CD14-positive monocyte (primary cell): ENCODE measurements at regions not wholly inside any gene's neighbourhood (a gene's known extent, or its start where the extent isn't known, plus 50 kb on each side); places are given as distances from the start of the nearest gene placed in this dataset.

Experiments used
- DNase-seq, 3 donors: peaks; one replicate each; pipeline ENCODE4 v3.0.0-alpha.2; 2011 to 2022
- H2AFZ ChIP-seq: 2 replicates; pipeline ENCODE4 v1.6.0; 2012; ENCODE audit warnings: mild to moderate bottlenecking, low read depth, low read length, inconsistent platforms; ENCODE audit not compliant: insufficient read depth, poor library complexity, severe bottlenecking
- H3K27ac ChIP-seq, 2 donors: 1 replicate in 1 of 2; 2 replicates in 1 of 2; pipeline ENCODE4 v1.5.1; 2012 to 2013; ENCODE audit warnings: low read length in 2 of 2, control low read depth in 1 of 2, inconsistent platforms in 1 of 2, low read depth in 1 of 2, mild to moderate bottlenecking in 1 of 2
- H3K27me3 ChIP-seq, 2 donors: one replicate each; pipeline versions ENCODE4 v1.6.0 to v1.6.1; 2011 to 2013; ENCODE audit warnings: low read length in 2 of 2; ENCODE audit not compliant: control insufficient read depth in 2 of 2, insufficient read depth in 2 of 2
- H3K36me3 ChIP-seq, 2 donors: replicated peaks in 1 of 2; 1 replicate in 1 of 2; 2 replicates in 1 of 2; pipeline versions ENCODE4 v1.5.1 to v1.6.1; 2012 to 2013; ENCODE audit warnings: low read length in 2 of 2, control low read depth in 1 of 2, inconsistent platforms in 1 of 2, mild to moderate bottlenecking in 1 of 2; ENCODE audit not compliant: insufficient read depth in 2 of 2, control insufficient read depth in 1 of 2
- H3K4me1 ChIP-seq, 2 donors: 1 replicate in 1 of 2; 2 replicates in 1 of 2; pipeline versions ENCODE4 v1.5.1 to v1.6.1; 2012 to 2013; ENCODE audit warnings: low read length in 2 of 2, control low read depth in 1 of 2, inconsistent platforms in 1 of 2, mild to moderate bottlenecking in 1 of 2, moderate library complexity in 1 of 2; ENCODE audit not compliant: insufficient read depth in 2 of 2, control insufficient read depth in 1 of 2
- H3K4me2 ChIP-seq: replicated peaks from 2 replicates; pipeline ENCODE3; 2012; ENCODE audit warnings: low read length, moderate library complexity, mild to moderate bottlenecking; ENCODE audit not compliant: poor library complexity, severe bottlenecking; ENCODE audit errors: extremely low read depth
- H3K4me3 ChIP-seq, 3 experiments: fragments of 200-600 bp in 1 of 3; sonication (generic) in 1 of 3; replicated peaks in 1 of 3; 1 replicate in 2 of 3; 2 replicates in 1 of 3; pipeline ENCODE4 v1.5.1; 2011 to 2013; ENCODE audit warnings: low read length in 3 of 3, mild to moderate bottlenecking in 3 of 3, control low read depth in 2 of 3, low read depth in 2 of 3, inconsistent platforms in 1 of 3, moderate library complexity in 1 of 3
- H3K79me2 ChIP-seq: 2 replicates; pipeline ENCODE4 v1.6.0; 2012; ENCODE audit warnings: mild to moderate bottlenecking, control low read depth, inconsistent platforms, low read length, moderate library complexity; ENCODE audit not compliant: insufficient read depth
- H3K9ac ChIP-seq: 2 replicates; pipeline ENCODE4 v1.6.0; 2017; ENCODE audit warnings: low read length, mild to moderate bottlenecking; ENCODE audit not compliant: insufficient read depth, poor library complexity, severe bottlenecking
- H3K9me3 ChIP-seq, 2 donors: replicated peaks in 1 of 2; 1 replicate in 1 of 2; 2 replicates in 1 of 2; pipeline versions ENCODE4 v1.5.1 to v1.6.1; 2012 to 2013; ENCODE audit warnings: low read length in 2 of 2, control low read depth in 1 of 2; ENCODE audit not compliant: control insufficient read depth in 1 of 2, insufficient read depth in 1 of 2
- H4K20me1 ChIP-seq: 2 replicates; pipeline ENCODE4 v1.6.0; 2012; ENCODE audit warnings: mild to moderate bottlenecking, low read length, control low read depth, moderate library complexity; ENCODE audit not compliant: insufficient read depth
- H3K27ac Mint-ChIP-seq, 7 donors: one replicate each; pipeline ENCODE4 v1.8.0; 2020; ENCODE audit warnings: mild to moderate bottlenecking in 7 of 7, mixed read lengths in 7 of 7, moderate library complexity in 6 of 7, inconsistent platforms in 2 of 7
- H3K27me3 Mint-ChIP-seq, 3 donors: one replicate each; pipeline ENCODE4 v1.8.0; 2021 to 2022; ENCODE audit warnings: low read depth in 3 of 3, mild to moderate bottlenecking in 3 of 3, mixed read lengths in 3 of 3, moderate library complexity in 3 of 3, inconsistent platforms in 1 of 3
- H3K36me3 Mint-ChIP-seq, 2 donors: one replicate each; pipeline ENCODE4 v1.8.0; 2020; ENCODE audit warnings: mixed read lengths in 2 of 2, inconsistent platforms in 1 of 2, mild to moderate bottlenecking in 1 of 2
- H3K4me1 Mint-ChIP-seq: one replicate; pipeline ENCODE4 v1.8.0; 2020; ENCODE audit warnings: mild to moderate bottlenecking, mixed read lengths
- H3K4me3 Mint-ChIP-seq, 2 donors: one replicate each; pipeline ENCODE4 v1.8.0; 2020; ENCODE audit warnings: mild to moderate bottlenecking in 2 of 2, mixed read lengths in 2 of 2, moderate library complexity in 1 of 2
- H3K9me3 Mint-ChIP-seq, 7 donors: one replicate each; pipeline ENCODE4 v1.8.0; 2020 to 2022; ENCODE audit warnings: mixed read lengths in 7 of 7, mild to moderate bottlenecking in 6 of 7, moderate library complexity in 6 of 7, inconsistent platforms in 2 of 7
- CTCF ChIP-seq: fragments of 200-600 bp; IDR thresholded peaks from one replicate; pipeline ENCODE4 v1.8.0; 2022; ENCODE audit warnings: antibody characterized with exemption, mild to moderate bottlenecking
- WGBS: methylation state at CpG from one replicate; pipeline ENCODE4 v1.1.5; 2013; ENCODE audit warnings: missing lambda C conversion rate; ENCODE audit not compliant: insufficient coverage; 5-methylcytosine and 5-hydroxymethylcytosine counted together
- intact Hi-C, 2 donors: fragments of 100-400 bp; cut with micrococcal nuclease; formaldehyde crosslinking; loops; one replicate each; pipeline versions ENCODE4 v1.15.0 to v1.15.1; 2023

GRCh38 chr6:104130343-104130742, 729.4 kb downstream of the HACE1 start:
- no peaks in the 10 kb centered on the region for H3K27me3 ChIP-seq
- Mint-ChIP-seq H3K4me3 (no peak overlapping the region), H3K9me3 (peaks cover 0 to 6% (median 3%) of the 10 kb centered on the region in 7 donors), H3K4me1 (no peaks in the 10 kb centered on the region), H3K36me3 (no peaks in the 10 kb centered on the region), H3K27me3 (peaks cover 0 to 2% (median 0%) of the 10 kb centered on the region in 3 donors), H3K27ac (no peak overlapping the region)
- TF ChIP-seq CTCF = no peak
- H3K36me3 ChIP-seq = no peaks in the 10 kb centered on the region
- H3K9me3 ChIP-seq = peaks cover 8 to 16% of the 10 kb centered on the region in 2 donors
- DNase-seq = no peak
- H3K4me2 ChIP-seq = no peak overlapping the region
- intact Hi-C loops = no loop called here
- H3K9ac ChIP-seq = no peak overlapping the region
- H2AFZ ChIP-seq = no peak overlapping the region
- H3K4me1 ChIP-seq = no peaks in the 10 kb centered on the region
- H3K79me2 ChIP-seq = no peaks in the 10 kb centered on the region
- H3K27ac ChIP-seq = no peak overlapping the region
- H4K20me1 ChIP-seq = no peaks in the 10 kb centered on the region
- no peak overlapping the region for H3K4me3 ChIP-seq

DNA sequence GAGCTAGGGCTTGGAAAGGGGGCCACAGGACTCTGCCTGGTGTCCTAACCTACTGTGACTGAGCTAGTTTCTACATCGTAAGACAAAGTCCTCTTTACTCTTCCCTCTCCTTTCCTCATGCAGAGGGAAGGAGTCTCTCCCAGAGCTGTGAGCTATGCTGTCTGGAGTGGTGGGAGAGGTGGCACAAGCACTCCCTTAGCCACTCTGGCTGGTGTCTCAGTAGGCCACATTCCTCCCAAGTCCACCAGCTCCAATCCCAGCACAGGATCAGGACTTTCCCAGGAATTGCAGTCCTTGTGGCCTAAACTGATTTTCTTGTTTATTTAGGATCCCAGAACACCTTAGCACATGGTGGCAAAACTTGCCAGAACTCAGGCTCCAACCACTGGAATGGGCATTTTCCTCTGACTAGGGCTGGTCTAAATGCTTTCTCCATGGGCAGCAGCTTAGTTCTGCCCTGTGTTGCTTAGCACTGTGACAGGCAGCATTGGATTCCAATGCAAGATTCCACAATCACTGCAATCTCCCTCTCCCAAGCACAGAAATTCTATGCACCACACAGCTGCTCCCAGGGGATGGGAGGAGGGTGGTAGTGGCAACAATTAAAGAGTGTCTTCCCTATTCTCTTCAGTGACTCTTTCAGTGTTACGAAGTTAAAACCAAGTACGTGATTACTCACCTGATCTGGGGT, 733.3 kb downstream of the HACE1 start:
- Mint-ChIP-seq H3K4me3 (no peak overlapping the region), H3K4me1 (no peaks in the 10 kb centered on the region), H3K9me3 (peaks cover 2 to 8% (median 4%) of the 10 kb centered on the region in 7 donors), H3K36me3 (no peaks in the 10 kb centered on the region), H3K27me3 (peaks cover 0 to 2% (median 0%) of the 10 kb centered on the region in 3 donors), H3K27ac (no peak overlapping the region)
- Histone ChIP-seq H3K79me2 (no peaks in the 10 kb centered on the region), H2AFZ (no peak overlapping the region), H3K4me3 (no peak overlapping the region), H3K4me1 (no peaks in the 10 kb centered on the region), H3K27ac (no peak overlapping the region), H3K4me2 (no peak overlapping the region), H3K36me3 (no peaks in the 10 kb centered on the region), H3K9ac (no peak overlapping the region), H3K27me3 (no peaks in the 10 kb centered on the region), H3K9me3 (peaks cover 16 to 19% of the 10 kb centered on the region in 2 donors), H4K20me1 (no peaks in the 10 kb centered on the region)
- no peak for TF ChIP-seq CTCF
- no peak for DNase-seq
- no CpG with 5 or more reads among the region's 3 CpGs for WGBS
- intact Hi-C loops = no loop called here
